Naive thymus-derived CD4-positive, alpha-beta T cell (primary cell): ENCODE measurements at regions not wholly inside any gene's neighbourhood (a gene's known extent, or its start where the extent isn't known, plus 50 kb on each side); places are given as distances from the start of the nearest gene placed in this dataset.

ENCODE experiments used
- ATAC-seq: fragments of 150-1000 bp; cut with Tn5 transposase; 2 replicates; pipeline ENCODE4 v1.10.0; 2021; ENCODE audit warnings: mild to moderate bottlenecking, moderate library complexity
- CTCF ChIA-PET: fragments of 350-600 bp; sonication (Branson Sonifier 250); formaldehyde crosslinking; loops from one replicate; lab custom pipeline; 2021; ENCODE audit warnings: antibody characterized with exemption; lab: Charles Lee
- POLR2A ChIA-PET: fragments of 350-600 bp; sonication (Branson Sonifier 250); formaldehyde crosslinking; loops from one replicate; lab custom pipeline; 2021; ENCODE audit warnings: antibody characterized with exemption, inconsistent platforms; lab: Charles Lee
- DNase-seq, 9 donors: peaks; one replicate each; pipeline versions ENCODE4 v3.0.0 to v3.0.0-alpha.2; 2020 to 2022; ENCODE audit warnings: mixed read lengths in 1 of 9
- H3K27ac ChIP-seq: one replicate; pipeline ENCODE4 v1.7.0; 2013; ENCODE audit warnings: mild to moderate bottlenecking, low read depth, low read length, moderate library complexity
- H3K27me3 ChIP-seq, 2 donors: one replicate each; pipeline ENCODE4 v1.7.0; 2013; ENCODE audit warnings: low read length in 2 of 2, mild to moderate bottlenecking in 2 of 2, moderate library complexity in 2 of 2; ENCODE audit not compliant: control insufficient read depth in 2 of 2, insufficient read depth in 2 of 2
- H3K36me3 ChIP-seq, 3 experiments: 1 replicate in 2 of 3; 2 replicates in 1 of 3; pipeline ENCODE4 v1.7.0; 2013; ENCODE audit warnings: low read length in 3 of 3, mild to moderate bottlenecking in 3 of 3, moderate library complexity in 1 of 3; ENCODE audit not compliant: insufficient read depth in 3 of 3, control insufficient read depth in 2 of 3
- H3K4me1 ChIP-seq, 2 donors: one replicate each; pipeline ENCODE4 v1.7.0; 2013; ENCODE audit warnings: low read length in 2 of 2, mild to moderate bottlenecking in 2 of 2, moderate library complexity in 1 of 2; ENCODE audit not compliant: control insufficient read depth in 2 of 2, insufficient read depth in 2 of 2
- H3K4me3 ChIP-seq: 2 replicates; pipeline ENCODE4 v1.7.0; 2013; ENCODE audit warnings: mild to moderate bottlenecking, low read length
- H3K9me3 ChIP-seq, 3 experiments: 1 replicate in 2 of 3; 2 replicates in 1 of 3; pipeline ENCODE4 v1.7.0; 2013; ENCODE audit warnings: low read length in 3 of 3; ENCODE audit not compliant: control insufficient read depth in 2 of 3
- H3K27ac Mint-ChIP-seq, 9 donors: one replicate each; pipeline ENCODE4 v1.8.0; 2020 to 2022; ENCODE audit warnings: mixed read lengths in 9 of 9, mild to moderate bottlenecking in 8 of 9, moderate library complexity in 5 of 9, inconsistent platforms in 2 of 9
- H3K27me3 Mint-ChIP-seq, 5 donors: one replicate each; pipeline ENCODE4 v1.8.0; 2021 to 2022; ENCODE audit warnings: mixed read lengths in 5 of 5, mild to moderate bottlenecking in 1 of 5
- H3K36me3 Mint-ChIP-seq, 5 donors: one replicate each; pipeline ENCODE4 v1.8.0; 2020 to 2022; ENCODE audit warnings: mixed read lengths in 5 of 5, mild to moderate bottlenecking in 3 of 5, inconsistent platforms in 1 of 5
- H3K4me1 Mint-ChIP-seq, 7 donors: one replicate each; pipeline ENCODE4 v1.8.0; 2020 to 2022; ENCODE audit warnings: mixed read lengths in 7 of 7, mild to moderate bottlenecking in 3 of 7, inconsistent platforms in 1 of 7
- H3K4me3 Mint-ChIP-seq, 10 donors: one replicate each; pipeline ENCODE4 v1.8.0; 2020 to 2022; ENCODE audit warnings: mild to moderate bottlenecking in 10 of 10, mixed read lengths in 10 of 10, moderate library complexity in 6 of 10, inconsistent platforms in 2 of 10
- H3K9me3 Mint-ChIP-seq, 11 donors: one replicate each; pipeline ENCODE4 v1.8.0; 2020 to 2022; ENCODE audit warnings: mixed read lengths in 11 of 11, mild to moderate bottlenecking in 4 of 11, inconsistent platforms in 1 of 11, moderate library complexity in 1 of 11
- intact Hi-C, 2 donors: fragments of 100-400 bp; cut with micrococcal nuclease; formaldehyde crosslinking; loops; one replicate each; pipeline ENCODE4 v1.15.1; 2023

DNA sequence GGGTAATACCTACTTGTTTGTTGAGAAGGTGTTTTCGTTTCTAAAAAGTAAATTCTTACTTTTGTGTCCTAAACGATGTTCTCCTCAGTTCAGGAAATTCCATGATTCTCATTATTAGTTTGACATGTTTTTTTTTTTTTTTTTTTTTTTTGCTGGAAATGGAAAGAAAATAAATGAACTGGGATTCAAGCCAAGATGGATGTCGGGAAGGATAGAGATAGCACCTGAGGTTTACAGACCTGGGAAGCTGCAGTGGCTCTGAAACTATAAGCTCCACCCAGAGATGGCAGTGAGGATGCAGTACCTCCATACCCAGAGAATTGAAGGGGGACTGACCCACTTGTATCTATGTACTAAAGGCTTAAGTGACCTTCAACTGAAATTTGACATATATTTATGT is 334.6 kb upstream of the TGFBR2 start:
- no peaks in the 10 kb centered on the region for H3K27me3 ChIP-seq
- H3K36me3 ChIP-seq: no peaks in the 10 kb centered on the region
- Mint-ChIP-seq H3K27me3 (no peaks in the 10 kb centered on the region), H3K27ac (no peak overlapping the region), H3K9me3 (peaks cover 0 to 19% (median 0%) of the 10 kb centered on the region in 11 donors), H3K4me1 (peaks cover 0 to 3% (median 0%) of the 10 kb centered on the region in 7 donors), H3K4me3 (no peak overlapping the region), H3K36me3 (peaks cover 0 to 5% (median 0%) of the 10 kb centered on the region in 5 donors)
- CTCF ChIA-PET: no interaction called here
- ATAC-seq (no peak), DNase-seq (no peak)
- POLR2A ChIA-PET: no interaction called here
- H3K4me3 ChIP-seq: no peak overlapping the region
- H3K9me3 ChIP-seq: no peaks in the 10 kb centered on the region
- intact Hi-C loops: no loop called here
- H3K4me1 ChIP-seq: no peaks in the 10 kb centered on the region
- no peak overlapping the region for H3K27ac ChIP-seq

DNA sequence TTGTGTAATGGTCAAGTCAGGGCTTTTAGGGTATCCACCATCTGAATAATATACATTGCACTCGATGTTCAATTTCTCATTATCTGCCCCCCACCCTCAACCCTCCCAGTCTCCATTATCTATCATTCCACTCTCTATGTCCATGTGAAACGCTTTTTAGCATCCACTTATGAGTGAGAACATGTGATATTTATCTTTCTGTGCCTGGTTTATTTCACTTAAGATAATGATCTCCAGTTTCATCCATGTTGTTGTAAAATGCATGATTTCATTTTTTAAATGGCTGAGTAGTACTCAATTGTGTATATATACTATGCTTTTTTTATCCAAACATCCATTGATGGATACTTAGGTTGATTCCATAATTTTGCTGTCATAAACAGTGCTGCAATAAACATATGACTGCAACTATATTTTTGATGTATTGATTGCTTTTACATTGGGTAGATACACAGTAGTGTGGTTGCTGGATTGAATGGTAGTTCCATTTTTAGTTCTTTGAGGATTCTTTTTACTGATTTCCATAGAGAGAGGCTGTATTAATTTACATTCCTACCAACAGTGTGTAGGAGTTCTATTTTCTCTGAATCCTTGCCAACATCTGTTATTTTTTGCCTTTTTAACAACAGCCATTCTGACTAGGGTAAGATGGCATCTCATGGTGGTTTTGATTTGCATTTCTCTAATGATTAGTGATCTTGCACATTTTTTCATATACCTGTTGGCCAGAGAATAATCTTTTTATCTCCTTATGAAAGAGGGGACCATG is 332.9 kb upstream of the TGFBR2 start:
- POLR2A ChIA-PET: no interaction called here
- Histone ChIP-seq H3K4me3 (no peak overlapping the region), H3K4me1 (no peaks in the 10 kb centered on the region), H3K9me3 (no peaks in the 10 kb centered on the region), H3K27me3 (no peaks in the 10 kb centered on the region), H3K36me3 (no peaks in the 10 kb centered on the region), H3K27ac (no peak overlapping the region)
- no peaks in the 10 kb centered on the region for H3K27me3 Mint-ChIP-seq
- ATAC-seq: no peak
- intact Hi-C loops: no loop called here
- no peak for DNase-seq
- peaks cover 0 to 10% (median 0%) of the 10 kb centered on the region in 5 donors for H3K36me3 Mint-ChIP-seq
- peaks cover 0 to 25% (median 3%) of the 10 kb centered on the region in 11 donors for H3K9me3 Mint-ChIP-seq
- CTCF ChIA-PET: no interaction called here
- peaks cover 0 to 3% (median 0%) of the 10 kb centered on the region in 7 donors for H3K4me1 Mint-ChIP-seq
- no peak overlapping the region for H3K4me3 Mint-ChIP-seq
- no peak overlapping the region for H3K27ac Mint-ChIP-seq

DNA sequence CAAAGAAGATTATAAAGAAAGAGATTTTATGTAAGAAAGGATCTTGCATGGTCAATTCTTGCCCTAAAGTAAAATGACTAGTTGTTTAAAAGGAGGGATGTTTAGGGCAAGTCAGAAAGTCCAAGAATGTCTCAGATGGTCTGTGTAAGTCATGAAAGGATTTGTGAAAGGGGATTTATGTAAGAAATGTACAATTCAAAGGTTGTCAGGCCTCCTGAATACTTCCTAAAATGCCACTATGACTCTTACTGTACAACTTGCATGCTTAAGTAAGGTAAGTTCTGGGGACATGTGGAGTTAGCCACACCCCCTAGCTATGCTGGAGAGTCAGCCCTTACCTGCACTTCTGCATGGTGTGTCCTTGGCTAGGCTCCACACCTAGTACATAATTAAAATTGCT is 328.9 kb upstream of the TGFBR2 start:
- Histone ChIP-seq H3K4me1 (no peaks in the 10 kb centered on the region), H3K27me3 (no peaks in the 10 kb centered on the region), H3K4me3 (no peak overlapping the region), H3K9me3 (no peaks in the 10 kb centered on the region), H3K36me3 (no peaks in the 10 kb centered on the region), H3K27ac (no peak overlapping the region)
- H3K4me1 Mint-ChIP-seq: no peaks in the 10 kb centered on the region
- DNase-seq: no peak
- H3K27me3 Mint-ChIP-seq: no peaks in the 10 kb centered on the region
- peaks cover 0 to 5% (median 0%) of the 10 kb centered on the region in 5 donors for H3K36me3 Mint-ChIP-seq
- no peak overlapping the region for H3K4me3 Mint-ChIP-seq
- H3K27ac Mint-ChIP-seq: no peak overlapping the region
- intact Hi-C loops: no loop called here
- no peak for ATAC-seq
- ChIA-PET POLR2A (interaction anchor here (0.9 kb wide), 1 partner anchor 13 kb away, joined by 3 read pairs; no protein-coding TSS in a partner anchor), CTCF (no interaction called here)
- H3K9me3 Mint-ChIP-seq: peaks cover 0 to 28% (median 3%) of the 10 kb centered on the region in 11 donors

DNA sequence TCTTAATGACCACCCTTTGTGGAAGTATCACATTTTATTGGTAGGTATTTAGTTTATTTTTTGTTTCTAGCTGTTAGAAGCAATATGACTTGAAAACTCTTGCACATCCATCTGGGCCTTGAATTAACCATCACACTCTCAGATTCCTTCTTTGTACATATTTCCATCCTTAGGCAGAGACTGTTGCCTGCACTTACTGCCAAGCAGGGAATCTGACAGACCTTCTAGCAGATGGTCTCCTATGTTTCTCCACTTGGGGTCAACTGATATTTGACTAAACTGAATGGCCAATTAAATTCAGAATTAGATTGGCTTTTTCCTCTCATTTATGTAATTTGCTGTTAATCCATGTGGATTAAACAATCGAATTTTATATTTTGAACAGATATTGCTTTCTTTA is 324.9 kb upstream of the TGFBR2 start:
- no peaks in the 10 kb centered on the region for H3K27me3 Mint-ChIP-seq
- ChIA-PET POLR2A (no interaction called here), CTCF (no interaction called here)
- intact Hi-C loops: no loop called here
- ATAC-seq: no peak
- H3K4me3 ChIP-seq: no peak overlapping the region
- no peak overlapping the region for H3K27ac Mint-ChIP-seq
- H3K4me1 ChIP-seq: no peaks in the 10 kb centered on the region
- H3K36me3 ChIP-seq: no peaks in the 10 kb centered on the region
- H3K36me3 Mint-ChIP-seq: peaks cover 0 to 9% (median 0%) of the 10 kb centered on the region in 5 donors
- H3K27ac ChIP-seq: no peak overlapping the region
- H3K27me3 ChIP-seq: no peaks in the 10 kb centered on the region
- peaks cover 0 to 19% (median 3%) of the 10 kb centered on the region in 11 donors for H3K9me3 Mint-ChIP-seq
- no peak for DNase-seq
- no peaks in the 10 kb centered on the region for H3K9me3 ChIP-seq
- no peak overlapping the region for H3K4me3 Mint-ChIP-seq
- peaks cover 0 to 6% (median 0%) of the 10 kb centered on the region in 7 donors for H3K4me1 Mint-ChIP-seq

DNA sequence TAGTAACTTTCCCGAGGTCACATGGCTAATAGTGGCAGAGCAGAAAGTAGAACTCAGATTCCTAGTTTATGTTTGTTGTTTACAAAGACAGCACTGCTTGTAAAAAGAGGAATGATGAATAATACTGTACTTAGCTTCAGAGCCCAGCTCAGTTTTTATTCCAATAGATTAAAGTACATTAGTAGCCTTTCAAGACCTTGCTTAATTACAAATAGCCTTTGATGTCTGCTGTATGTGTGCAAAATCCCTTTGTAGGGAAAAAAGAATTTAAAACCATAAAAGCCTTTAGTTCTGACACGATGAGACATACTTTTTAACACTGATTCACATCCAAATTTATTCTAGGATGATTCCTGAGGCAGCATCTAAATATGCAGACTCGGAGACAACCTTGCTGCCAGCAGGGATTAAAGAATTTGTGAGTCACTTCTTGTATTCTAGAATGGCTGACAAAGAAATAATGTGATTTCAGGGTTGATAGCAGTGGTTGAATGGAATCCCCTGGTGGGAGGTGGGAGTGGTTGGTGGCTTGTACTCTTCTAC is 324.2 kb upstream of the TGFBR2 start:
- no peaks in the 10 kb centered on the region for H3K36me3 ChIP-seq
- no peaks in the 10 kb centered on the region for H3K4me1 ChIP-seq
- DNase-seq (no peak), ATAC-seq (no peak)
- peaks cover 0 to 8% (median 0%) of the 10 kb centered on the region in 7 donors for H3K4me1 Mint-ChIP-seq
- no peaks in the 10 kb centered on the region for H3K27me3 ChIP-seq
- peaks cover 0 to 9% (median 0%) of the 10 kb centered on the region in 5 donors for H3K36me3 Mint-ChIP-seq
- H3K27me3 Mint-ChIP-seq: no peaks in the 10 kb centered on the region
- H3K9me3 ChIP-seq: no peaks in the 10 kb centered on the region
- H3K9me3 Mint-ChIP-seq: peaks cover 0 to 21% (median 3%) of the 10 kb centered on the region in 11 donors
- H3K4me3 Mint-ChIP-seq: no peak overlapping the region
- ChIA-PET POLR2A (no interaction called here), CTCF (no interaction called here)
- H3K27ac Mint-ChIP-seq: no peak overlapping the region
- intact Hi-C loops: no loop called here
- no peak overlapping the region for H3K27ac ChIP-seq
- H3K4me3 ChIP-seq: no peak overlapping the region

DNA sequence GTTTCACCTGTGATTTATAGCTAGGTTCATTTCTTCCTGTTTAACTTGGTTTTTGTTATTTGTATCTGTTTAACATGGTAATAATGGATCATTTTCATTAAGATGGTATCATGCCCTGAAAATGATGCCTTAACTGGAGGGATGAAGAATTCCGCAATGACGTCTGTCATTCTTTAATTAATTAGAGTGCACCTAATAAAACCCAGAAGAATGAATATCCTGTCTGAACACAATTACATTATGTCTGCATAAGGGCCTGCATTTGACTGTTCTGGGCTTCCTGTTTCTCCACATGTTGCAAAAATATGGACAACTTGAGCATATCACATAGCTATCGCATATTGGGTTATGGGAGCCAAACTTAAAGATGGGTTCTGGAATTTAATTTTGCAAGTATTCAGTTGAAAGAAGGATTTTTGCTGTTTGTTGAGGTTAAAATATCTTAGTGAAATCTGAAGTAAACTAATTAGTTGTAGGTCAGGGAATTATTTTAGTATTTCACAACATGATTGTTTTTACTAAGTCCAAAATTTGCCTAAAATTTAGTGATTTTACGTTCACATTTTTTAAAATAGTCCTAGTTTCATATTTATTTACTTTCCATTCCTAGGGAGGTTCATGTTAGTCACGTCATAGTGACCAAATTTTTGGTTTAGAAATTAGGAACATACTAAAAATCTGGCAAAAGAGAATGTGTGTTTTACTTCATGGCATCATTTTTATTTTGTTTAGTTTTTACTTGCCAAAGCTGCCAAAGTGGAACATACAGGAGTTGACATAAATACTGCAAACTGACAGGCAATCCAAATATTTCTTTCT is 321.0 kb upstream of the TGFBR2 start:
- Histone ChIP-seq H3K4me1 (peaks cover 0 to 9% of the 10 kb centered on the region in 2 donors), H3K27ac (no peak overlapping the region), H3K27me3 (no peaks in the 10 kb centered on the region), H3K9me3 (no peaks in the 10 kb centered on the region), H3K4me3 (no peak overlapping the region), H3K36me3 (no peaks in the 10 kb centered on the region)
- Mint-ChIP-seq H3K27ac (no peak overlapping the region), H3K9me3 (peaks cover 0 to 10% (median 0%) of the 10 kb centered on the region in 11 donors), H3K36me3 (peaks cover 0 to 4% (median 0%) of the 10 kb centered on the region in 5 donors), H3K4me1 (peaks cover 11 to 26% (median 14%) of the 10 kb centered on the region in 7 donors), H3K27me3 (no peaks in the 10 kb centered on the region), H3K4me3 (no peak overlapping the region)
- ChIA-PET CTCF (no interaction called here), POLR2A (interaction anchor here (0.7 to 1.0 kb wide), 2 partner anchors 11 to 203 kb away, joined by 3 to 4 read pairs; no protein-coding TSS in a partner anchor)
- intact Hi-C loops: loop anchor here (5.0 kb wide), 2 partner anchors 33 to 62 kb away; no protein-coding TSS in a partner anchor
- no peak for DNase-seq
- ATAC-seq: no peak
